GM21717 (cell line): ENCODE measurements at regions not wholly inside any gene's neighbourhood (a gene's known extent, or its start where the extent isn't known, plus 50 kb on each side); places are given as distances from the start of the nearest gene placed in this dataset.

Source experiments
- ATAC-seq: cut with Tn5 transposase; IDR thresholded peaks from one replicate; pipeline ENCODE4 v1.9.1; 2021; ENCODE audit warnings: mild to moderate bottlenecking, moderate library complexity; ENCODE audit not compliant: unreplicated experiment

DNA sequence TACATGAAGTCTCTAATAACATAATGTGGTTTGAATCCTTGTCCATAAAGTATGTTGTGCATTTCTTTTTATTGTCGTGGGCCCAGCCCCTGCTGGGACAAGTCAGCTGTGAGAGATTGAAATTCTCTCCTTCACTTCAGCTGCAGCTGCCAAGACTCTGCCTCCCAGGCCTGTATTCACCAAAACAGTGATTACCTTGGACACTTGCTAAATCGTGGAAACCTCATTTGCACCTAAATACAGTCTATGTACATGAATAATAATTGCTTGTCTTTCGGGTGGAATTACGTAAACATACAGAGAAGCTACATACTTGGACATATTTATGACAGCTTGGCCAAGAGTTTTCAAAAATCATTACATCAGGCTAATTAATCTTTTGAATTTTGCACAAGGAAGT lies 898.5 kb upstream of the SEMA6A start:
- no peak for ATAC-seq

GRCh38 chr5:117463881-117464570 lies 889.4 kb upstream of the SEMA6A start:
- no peak for ATAC-seq

- no peak for ATAC-seq
These were observed 887.3 kb upstream of the SEMA6A start for GRCh38 chr5:117461966-117462365.

DNA sequence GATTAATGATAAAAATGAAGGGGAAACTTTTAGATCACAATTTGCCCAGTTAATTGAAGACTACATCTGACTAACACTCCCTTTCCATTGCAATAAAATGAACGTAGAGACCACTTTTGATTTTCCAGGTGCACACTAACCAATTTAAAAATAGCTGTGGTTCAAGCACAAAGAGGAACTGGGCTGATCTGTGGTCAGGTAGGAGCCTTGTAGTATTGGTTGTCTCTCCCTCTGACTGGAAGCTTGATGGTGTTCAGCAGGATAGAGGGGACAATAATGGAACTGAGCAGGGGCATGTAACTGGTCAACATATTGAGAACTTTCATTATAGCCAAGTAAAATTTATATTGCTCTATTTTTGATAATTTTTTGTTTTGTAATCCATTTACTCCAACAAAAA lies 886.8 kb upstream of the SEMA6A start:
- peak; percentile 92 for ATAC-seq

- no peak for ATAC-seq
These were observed 883.0 kb upstream of the SEMA6A start for GRCh38 chr5:117457656-117458055.

- no peak for ATAC-seq
These were observed 882.3 kb upstream of the SEMA6A start for GRCh38 chr5:117456866-117457470.

- peak; percentile 46 for ATAC-seq
These were observed 880.9 kb upstream of the SEMA6A start for GRCh38 chr5:117455236-117456233.

DNA sequence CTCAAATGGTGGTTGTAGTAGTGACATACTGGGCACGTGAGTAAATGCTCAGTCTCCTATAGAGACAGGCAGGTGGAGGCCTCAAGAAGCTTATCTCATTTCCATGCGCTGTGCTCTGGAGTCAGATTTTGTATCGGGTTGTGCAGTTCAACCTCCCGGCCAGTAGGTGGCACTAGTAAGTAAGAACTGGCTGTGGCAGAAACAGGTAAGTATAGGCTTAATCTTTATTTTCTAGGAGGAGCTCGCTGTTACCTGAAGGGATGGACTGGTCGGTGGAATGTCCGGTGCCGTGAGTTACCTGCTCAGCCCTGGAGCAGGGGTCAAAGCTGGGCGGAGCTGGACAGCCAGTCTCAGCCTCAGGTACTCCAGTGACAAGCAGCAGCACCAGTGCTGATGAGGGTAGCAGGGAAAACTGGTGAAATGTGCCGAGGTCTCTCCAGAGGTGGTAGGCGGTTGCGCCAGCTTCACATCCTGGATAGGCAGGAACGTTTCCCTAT lies 880.1 kb upstream of the SEMA6A start:
- ATAC-seq, result peak; percentile 92

GRCh38 chr5:117436846-117437245 lies 862.2 kb upstream of the SEMA6A start:
- ATAC-seq, result no peak

GRCh38 chr5:117435203-117435602 lies 860.6 kb upstream of the SEMA6A start:
- no peak for ATAC-seq

DNA sequence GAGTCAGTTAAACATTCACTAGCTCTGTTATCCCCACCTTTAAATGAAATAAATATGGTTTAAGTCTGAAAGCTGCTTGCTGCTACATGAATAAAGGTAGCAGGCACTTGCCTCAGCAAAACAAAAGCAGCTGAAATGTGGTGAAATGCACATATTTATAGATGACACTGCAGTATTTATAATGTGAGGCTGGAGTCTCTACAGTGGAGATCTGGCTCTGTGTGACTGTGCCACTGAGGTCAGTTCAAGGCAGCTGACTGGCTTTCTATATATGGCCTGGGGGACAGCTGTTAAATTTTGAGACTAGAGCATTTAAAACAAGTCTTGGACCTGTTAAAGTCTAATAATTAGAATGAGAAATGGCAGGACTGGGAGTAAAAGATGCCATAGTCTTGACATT lies 859.6 kb upstream of the SEMA6A start:
- no peak for ATAC-seq

DNA sequence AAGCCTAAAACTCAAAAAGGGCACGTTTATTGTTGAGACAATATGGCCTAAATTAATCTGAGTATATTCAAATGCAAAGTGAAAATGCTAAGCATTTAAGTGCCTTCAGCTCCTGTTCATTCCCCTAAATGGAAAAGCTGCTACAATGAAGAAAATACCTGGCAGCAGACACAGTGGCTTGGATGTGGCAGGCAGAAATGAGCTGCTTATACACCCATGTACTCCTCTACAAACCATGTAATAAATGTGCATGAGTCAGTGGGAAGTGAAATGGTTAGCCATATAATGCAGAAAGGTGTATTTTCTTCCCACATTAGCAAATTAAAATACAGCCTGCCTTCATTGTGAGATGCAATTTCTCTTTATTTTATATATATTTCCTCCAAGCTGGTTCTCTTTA lies 859.2 kb upstream of the SEMA6A start:
- ATAC-seq, result no peak

GRCh38 chr5:117431091-117431490 lies 856.5 kb upstream of the SEMA6A start:
- ATAC-seq, result no peak

DNA sequence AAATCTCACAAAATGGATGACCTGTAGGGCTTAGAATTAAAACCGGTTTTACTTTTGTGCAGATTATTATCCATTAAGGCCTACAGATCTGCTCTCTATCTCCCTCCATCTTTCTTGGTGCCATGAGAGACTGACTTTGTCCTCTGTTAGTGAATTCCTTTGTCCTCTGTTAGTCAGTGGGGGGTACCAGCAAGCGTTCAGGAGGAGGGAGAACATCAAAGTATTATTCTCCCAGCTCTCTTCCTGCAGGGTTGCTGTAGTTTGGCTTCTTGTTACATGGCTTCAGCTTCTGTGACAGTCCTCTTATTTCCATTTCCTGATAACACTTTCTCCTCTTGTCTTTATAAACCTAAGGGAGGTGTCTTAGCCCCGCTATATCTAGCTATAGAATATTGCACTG lies 850.5 kb upstream of the SEMA6A start:
- no peak for ATAC-seq

DNA sequence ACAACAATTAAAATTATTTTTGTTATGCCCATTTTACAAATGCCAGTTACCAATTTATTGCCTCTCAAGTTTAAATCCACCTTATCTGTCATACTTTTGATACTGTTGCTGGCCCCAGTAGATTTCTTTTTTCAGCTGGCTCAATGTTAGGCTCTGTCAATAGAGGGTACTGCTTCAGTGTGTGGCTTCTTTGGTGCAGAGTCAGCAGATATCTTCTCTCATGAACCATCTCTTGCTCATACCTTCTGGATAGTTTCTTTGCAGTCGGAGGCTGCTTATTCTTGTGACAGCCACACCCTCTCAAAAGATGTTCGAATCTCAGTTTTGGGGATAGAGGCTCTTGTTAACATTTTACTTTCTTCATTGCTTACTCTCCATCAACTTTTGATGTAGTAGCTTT lies 849.9 kb upstream of the SEMA6A start:
- ATAC-seq, result no peak

GRCh38 chr5:117417501-117417900 lies 842.9 kb upstream of the SEMA6A start:
- ATAC-seq, result no peak

GRCh38 chr5:117414926-117415325 lies 840.3 kb upstream of the SEMA6A start:
- ATAC-seq, result no peak

GRCh38 chr5:117411701-117412100 lies 837.1 kb upstream of the SEMA6A start:
- no peak for ATAC-seq

DNA sequence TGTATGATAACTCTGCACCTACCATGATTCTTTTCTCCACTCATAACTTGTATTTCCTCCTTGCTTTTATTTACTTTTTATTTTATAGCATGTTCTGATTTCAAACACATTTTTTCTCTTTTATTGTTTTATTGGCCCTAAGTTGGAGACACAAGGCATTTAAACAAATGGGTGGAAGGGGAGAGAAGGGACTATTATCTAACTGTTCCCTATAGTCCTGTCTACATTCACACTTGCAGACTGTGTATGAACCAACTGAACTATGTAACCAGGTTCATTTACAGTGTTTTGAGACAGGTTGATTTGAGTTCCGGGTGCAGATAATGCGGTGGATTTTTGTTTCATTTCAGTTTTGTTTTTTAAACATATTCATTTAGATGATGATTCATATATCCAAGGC lies 830.6 kb upstream of the SEMA6A start:
- ATAC-seq, result no peak

GRCh38 chr5:117394506-117395157 lies 820.0 kb upstream of the SEMA6A start:
- no peak for ATAC-seq

- ATAC-seq, result no peak
These were observed 818.5 kb upstream of the SEMA6A start for GRCh38 chr5:117393125-117393524.
